GM13976 (cell line): ENCODE measurements at regions not wholly inside any gene's neighbourhood (a gene's known extent, or its start where the extent isn't known, plus 50 kb on each side); places are given as distances from the start of the nearest gene placed in this dataset.

ENCODE experiments used
- DNase-seq: peaks from one replicate; pipeline ENCODE4 v3.0.0; 2012; ENCODE audit warnings: low spot score
- CTCF ChIP-seq: IDR thresholded peaks from 2 replicates; pipeline ENCODE4 v1.5.1; 2012; ENCODE audit warnings: borderline replicate concordance, mild to moderate bottlenecking; ENCODE audit not compliant: insufficient read depth; ENCODE audit errors: extremely low read depth, missing control alignments, control extremely low read depth
- in situ Hi-C: fragments of 300-500 bp; cut with MboI; formaldehyde crosslinking; loops from one replicate; pipeline ENCODE4 v1.12.0; 2022; ENCODE audit warnings: low sequenced_read_pairs, mixed read lengths, inconsistent platforms; ENCODE audit not compliant: unreplicated experiment

DNA sequence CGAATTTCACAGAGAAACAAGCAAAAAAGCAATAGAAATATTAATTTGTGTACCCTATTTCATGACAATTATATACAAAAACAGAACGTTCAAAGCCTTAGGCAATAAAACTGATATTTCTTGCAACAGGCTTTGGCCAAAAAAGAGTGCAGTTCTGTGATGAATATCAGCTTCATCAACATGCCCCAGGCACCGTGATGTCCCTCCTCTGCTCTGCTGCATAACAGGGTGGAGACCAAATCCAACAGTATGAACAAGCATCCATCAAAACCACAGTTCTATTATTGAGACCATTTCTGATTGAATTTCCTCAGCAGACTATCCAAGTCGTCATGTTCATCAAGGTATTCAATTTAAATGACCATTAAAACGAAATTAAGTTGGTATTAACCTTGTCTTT is 722.6 kb upstream of the NRSN1 start:
- TF ChIP-seq CTCF, result no peak
- in situ Hi-C loops, result no loop called here
- DNase-seq, result no peak

DNA sequence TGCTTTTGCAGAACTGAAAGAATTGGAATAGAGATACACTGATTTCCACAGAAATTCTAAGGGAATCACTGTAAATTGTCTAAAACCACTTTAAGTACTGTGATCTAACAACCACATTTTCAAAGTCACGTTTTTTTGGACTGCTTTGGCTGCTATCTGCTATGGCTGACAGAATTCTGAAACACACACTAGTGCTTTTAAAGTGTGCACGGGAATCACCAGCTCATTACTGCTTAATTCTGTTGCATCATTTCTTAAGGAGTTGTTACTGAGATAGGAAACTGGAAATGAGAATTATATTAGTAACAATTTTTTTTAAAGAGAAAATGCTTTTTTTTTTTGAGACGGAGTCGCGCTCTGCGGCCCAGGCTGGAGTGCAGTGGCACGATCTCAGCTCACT is 716.5 kb upstream of the NRSN1 start:
- no peak for TF ChIP-seq CTCF
- in situ Hi-C loops, result no loop called here

DNA sequence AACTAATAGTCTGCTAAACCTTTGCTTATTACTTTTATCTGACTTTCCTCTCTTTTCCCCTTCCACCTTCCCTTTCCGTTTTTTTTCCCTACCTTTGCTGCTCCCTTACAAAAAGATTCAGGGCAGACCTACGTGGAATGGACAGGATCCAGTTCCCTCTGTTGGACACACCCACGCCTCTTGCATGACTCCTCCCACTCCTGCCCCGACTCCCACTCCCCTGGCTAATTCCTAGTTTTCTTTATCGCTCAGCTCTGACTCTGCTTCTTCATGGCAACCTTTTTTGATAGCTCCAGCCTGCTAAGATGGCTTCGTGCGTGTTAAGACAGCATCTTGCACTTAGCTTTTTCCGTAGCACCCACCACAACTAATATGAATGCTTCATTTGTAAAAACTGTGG is 715.6 kb upstream of the NRSN1 start:
- no peak for TF ChIP-seq CTCF
- DNase-seq, result no peak
- in situ Hi-C loops, result no loop called here

More for the DNA sequence above, 716.5 kb upstream of the NRSN1 start:
- no peak for DNase-seq

DNA sequence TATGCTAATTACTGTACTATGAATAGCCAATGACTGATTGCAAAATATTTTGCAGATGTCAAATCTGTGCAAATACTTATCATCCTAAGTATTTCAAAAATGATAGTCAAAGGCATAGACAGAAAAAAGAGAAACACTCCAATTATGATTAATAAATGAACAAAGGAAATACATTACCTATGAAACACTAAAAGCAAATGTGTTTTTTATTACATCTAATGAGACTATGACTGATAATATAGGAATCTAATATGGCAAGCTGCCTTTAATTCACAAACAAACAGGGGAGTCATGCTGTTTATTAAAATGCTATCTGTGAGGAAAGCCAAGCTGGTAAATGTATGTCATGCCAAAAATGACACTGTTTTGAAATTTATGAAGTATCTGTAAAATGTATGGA is 713.2 kb upstream of the NRSN1 start:
- in situ Hi-C loops, result no loop called here
- no peak for DNase-seq
- TF ChIP-seq CTCF, result no peak

GRCh38 chr6:23413327-23414050 is 712.5 kb upstream of the NRSN1 start:
- no peak for TF ChIP-seq CTCF
- DNase-seq, result no peak
- in situ Hi-C loops, result no loop called here

DNA sequence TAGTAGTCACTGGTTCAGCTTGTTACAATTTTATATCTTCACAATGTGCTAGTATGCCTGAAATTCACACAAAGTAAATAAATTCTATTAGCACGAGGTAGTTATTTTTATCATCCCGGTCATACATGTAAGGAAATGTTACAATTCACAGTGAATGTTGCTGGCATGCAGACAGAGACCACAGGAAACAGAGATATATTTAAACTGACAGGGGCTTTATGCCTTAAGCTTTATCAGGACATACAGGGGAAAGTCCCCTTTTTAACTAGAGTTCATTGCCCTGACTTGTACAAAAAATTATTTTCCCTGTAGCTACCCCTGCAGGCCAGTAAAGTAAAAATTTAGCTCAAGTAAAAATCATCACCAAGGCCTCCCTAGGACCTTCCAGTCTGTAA is 712.0 kb upstream of the NRSN1 start:
- DNase-seq, result peak; percentile 44
- no peak for TF ChIP-seq CTCF
- in situ Hi-C loops, result no loop called here
